ENCODE measurements at regions not wholly inside any gene's neighbourhood (a gene's known extent, or its start where the extent isn't known, plus 50 kb on each side); places are given as distances from the start of the nearest gene placed in this dataset.

GRCh38 chr19:29409076-29409862 lies 116.5 kb upstream of the VSTM2B start:
- TF ChIP-seq EZH2 (IDR thresholded peaks at IDR 0.05; ENCODE audit: low read length), result no peak
- TF ChIP-seq CTCF (optimal IDR thresholded peaks at IDR 0.05 in 1 of 3, IDR thresholded peaks at IDR 0.05 in 1 of 3, conservative IDR thresholded peaks at IDR 0.05 in 1 of 3; ENCODE audit: extremely low read depth in 1 of 3, insufficient read depth in 2 of 3, low read length in 3 of 3), result no peak

All from keratinocyte (primary cell).